Esophagus muscularis mucosa (tissue), 4 donors: ENCODE measurements at regions not wholly inside any gene's neighbourhood (a gene's known extent, or its start where the extent isn't known, plus 50 kb on each side); places are given as distances from the start of the nearest gene placed in this dataset.

Experiments
- DNase-seq: peaks from one replicate; pipeline ENCODE4 v3.0.0-alpha.2; 2017; ENCODE audit errors: extremely low spot score
- H3K27ac ChIP-seq, 4 donors: fragments of 200-600 bp; sonication (generic); replicated peaks in 1 of 4; 1 replicate in 3 of 4; 2 replicates in 1 of 4; pipeline ENCODE4 v1.5.1; 2016 to 2019; ENCODE audit warnings: mild to moderate bottlenecking in 1 of 4
- H3K27me3 ChIP-seq, 4 donors: fragments of 200-600 bp; sonication (generic); one replicate each; pipeline versions ENCODE4 v1.5.1 to v1.6.0; 2016 to 2019
- H3K36me3 ChIP-seq, 4 donors: fragments of 200-600 bp; sonication (generic); one replicate each; pipeline ENCODE4 v1.5.1; 2016 to 2019
- H3K4me1 ChIP-seq, 4 donors: fragments of 200-600 bp; sonication (generic); one replicate each; pipeline ENCODE4 v1.5.1; 2016 to 2019
- H3K4me3 ChIP-seq, 4 donors: fragments of 200-600 bp; sonication (generic); 1 replicate in 2 of 4; 2 replicates in 2 of 4; pipeline ENCODE4 v1.5.1; 2016 to 2019; ENCODE audit warnings: mild to moderate bottlenecking in 4 of 4, moderate library complexity in 1 of 4
- H3K9me3 ChIP-seq, 4 donors: fragments of 200-600 bp; sonication (generic); 1 replicate in 3 of 4; 2 replicates in 1 of 4; pipeline ENCODE4 v1.5.1; 2016 to 2019
- CTCF ChIP-seq, 3 experiments: fragments of 200-600 bp in 2 of 3; fragments of 450-650 bp in 1 of 3; sonication (generic) in 2 of 3; IDR thresholded peaks; one replicate each; pipeline ENCODE4 v1.5.1; 2017 to 2019; ENCODE audit warnings: antibody characterized with exemption in 3 of 3, mild to moderate bottlenecking in 2 of 3, moderate library complexity in 1 of 3
- EP300 ChIP-seq: sonication (generic); formaldehyde crosslinking; IDR thresholded peaks from one replicate; pipeline ENCODE4 v1.6.1; 2017; ENCODE audit warnings: antibody characterized with exemption
- POLR2A ChIP-seq: fragments of 450-650 bp; IDR thresholded peaks from one replicate; pipeline ENCODE4 v1.6.1; 2017; ENCODE audit warnings: antibody characterized with exemption, moderate library complexity, mild to moderate bottlenecking, low read depth
- POLR2AphosphoS5 ChIP-seq, 2 donors: sonication (generic); formaldehyde crosslinking; IDR thresholded peaks; one replicate each; pipeline ENCODE4 v1.6.1; 2017; ENCODE audit warnings: antibody characterized with exemption in 2 of 2
- WGBS: methylation state at CpG from one replicate; pipeline ENCODE4 v1.1.5; 2018; 5-methylcytosine and 5-hydroxymethylcytosine counted together
- intact Hi-C: fragments of 100-400 bp; cut with DNase I; formaldehyde crosslinking; loops from one replicate; pipeline ENCODE4 v1.15.1; 2023

- no peak for DNase-seq
- intact Hi-C loops, result no loop called here
Observed at GRCh38 chr1:200473698-200474371, 64.0 kb upstream of the ZNF281 start.

GRCh38 chr1:200471739-200472138 lies 61.9 kb upstream of the ZNF281 start:
- no peak for TF ChIP-seq EP300
- no peak for TF ChIP-seq POLR2A
- TF ChIP-seq CTCF (IDR thresholded peaks at IDR 0.05), result no peak
- TF ChIP-seq POLR2AphosphoS5 (IDR thresholded peaks at IDR 0.05), result no peak
- WGBS, result 94% methylated on average over 2 of the region's 2 CpGs
- intact Hi-C loops, result no loop called here
- no peak for DNase-seq
- H3K4me3 ChIP-seq, result no peak overlapping the region
- no peak overlapping the region for H3K27ac ChIP-seq
- H3K36me3 ChIP-seq, result no peaks in the 10 kb centered on the region
- no peaks in the 10 kb centered on the region for H3K4me1 ChIP-seq
- H3K27me3 ChIP-seq, result peaks cover 0 to 14% (median 0%) of the 10 kb centered on the region in 4 donors
- no peaks in the 10 kb centered on the region for H3K9me3 ChIP-seq

More at GRCh38 chr1:200473698-200474371, 64.0 kb upstream of the ZNF281 start:
- WGBS, result 47% methylated on average over 12 of the region's 12 CpGs
- H3K4me3 ChIP-seq, result no peak overlapping the region
- H3K27me3 ChIP-seq, result peaks cover 0 to 25% (median 2%) of the 10 kb centered on the region in 4 donors
- H3K27ac ChIP-seq, result no peak overlapping the region
- no peaks in the 10 kb centered on the region for H3K4me1 ChIP-seq
- H3K36me3 ChIP-seq, result no peaks in the 10 kb centered on the region
- no peaks in the 10 kb centered on the region for H3K9me3 ChIP-seq
- TF ChIP-seq POLR2A (no peak), EP300 (no peak), POLR2AphosphoS5 (IDR thresholded peaks at IDR 0.05) (peak in 1 of 2 donors; percentile 9)

GRCh38 chr1:200468264-200469001 lies 58.6 kb upstream of the ZNF281 start:
- no peak overlapping the region for H3K4me3 ChIP-seq
- DNase-seq, result no peak
- no peaks in the 10 kb centered on the region for H3K36me3 ChIP-seq
- no peaks in the 10 kb centered on the region for H3K4me1 ChIP-seq
- TF ChIP-seq EP300, result no peak
- no peak for TF ChIP-seq POLR2A
- TF ChIP-seq CTCF (IDR thresholded peaks at IDR 0.05), result no peak
- no peak overlapping the region for H3K27ac ChIP-seq
- no peaks in the 10 kb centered on the region for H3K9me3 ChIP-seq
- 91% methylated on average over 4 of the region's 4 CpGs for WGBS
- H3K27me3 ChIP-seq, result peaks cover 0 to 12% (median 0%) of the 10 kb centered on the region in 4 donors
- intact Hi-C loops, result no loop called here

GRCh38 chr1:200464784-200465400 lies 55.1 kb upstream of the ZNF281 start:
- no peak for DNase-seq
- no peaks in the 10 kb centered on the region for H3K36me3 ChIP-seq
- intact Hi-C loops, result no loop called here
- no peak for TF ChIP-seq POLR2AphosphoS5 (IDR thresholded peaks at IDR 0.05)
- no peak for TF ChIP-seq CTCF (IDR thresholded peaks at IDR 0.05)
- TF ChIP-seq POLR2A, result no peak
- TF ChIP-seq EP300, result no peak
- H3K4me1 ChIP-seq, result no peaks in the 10 kb centered on the region
- H3K9me3 ChIP-seq, result no peaks in the 10 kb centered on the region
- 77% methylated on average over 12 of the region's 12 CpGs for WGBS
- H3K27me3 ChIP-seq, result peaks cover 0 to 4% (median 0%) of the 10 kb centered on the region in 4 donors
- H3K4me3 ChIP-seq, result no peak overlapping the region
- H3K27ac ChIP-seq, result no peak overlapping the region
